Mesothelial cell of epicardium (in vitro differentiated cells): ENCODE measurements at regions not wholly inside any gene's neighbourhood (a gene's known extent, or its start where the extent isn't known, plus 50 kb on each side); places are given as distances from the start of the nearest gene placed in this dataset.

Experiments
- DNase-seq, 2 experiments: peaks; one replicate each; pipeline ENCODE4 v3.0.0; 2021; ENCODE audit warnings: low spot score in 2 of 2; ENCODE audit not compliant: unreplicated experiment in 2 of 2
- H3K27ac Mint-ChIP-seq: 2 replicates; pipeline ENCODE4 v1.8.0; 2021; ENCODE audit warnings: mixed read lengths
- H3K27me3 Mint-ChIP-seq: 2 replicates; pipeline ENCODE4 v1.8.0; 2021; ENCODE audit warnings: low read depth, mixed read lengths
- H3K36me3 Mint-ChIP-seq: 2 replicates; pipeline ENCODE4 v1.8.0; 2021; ENCODE audit warnings: mixed read lengths
- H3K4me1 Mint-ChIP-seq: 2 replicates; pipeline ENCODE4 v1.8.0; 2021; ENCODE audit warnings: mixed read lengths
- H3K4me3 Mint-ChIP-seq: 2 replicates; pipeline ENCODE4 v1.8.0; 2021; ENCODE audit warnings: mild to moderate bottlenecking, moderate library complexity, mixed read lengths
- H3K9me3 Mint-ChIP-seq: 2 replicates; pipeline ENCODE4 v1.8.0; 2021; ENCODE audit warnings: mixed read lengths
- TF ChIP-seq, protein P1 (sequence below): fragments of 200-600 bp; sonication (generic); IDR thresholded peaks from one replicate; pipeline ENCODE4 v1.5.0; 2021; ENCODE audit warnings: antibody characterized with exemption; ENCODE audit not compliant: unreplicated experiment

DNA sequence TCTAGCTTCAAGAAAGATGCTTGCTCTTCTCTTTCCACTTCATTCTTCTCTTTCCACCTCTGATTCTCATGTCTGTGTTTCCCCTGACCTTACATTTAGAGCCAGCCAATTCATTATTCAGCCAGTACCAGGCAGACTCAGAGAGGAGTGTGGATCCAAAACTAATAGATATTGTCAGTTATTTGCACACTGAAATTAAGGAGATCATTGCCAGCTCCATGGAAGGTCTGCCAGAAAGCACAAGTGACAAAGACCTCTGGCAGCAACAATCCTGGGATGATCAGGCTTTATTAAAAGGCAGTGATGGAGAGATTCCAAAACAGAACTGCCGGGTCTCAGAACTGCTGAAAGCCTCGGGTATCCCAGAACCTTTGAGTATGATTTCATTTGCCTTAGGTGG lies 749.4 kb downstream of the XPNPEP1 start:
- H3K27ac Mint-ChIP-seq, result no peak overlapping the region
- H3K27me3 Mint-ChIP-seq, result no peaks in the 10 kb centered on the region
- H3K36me3 Mint-ChIP-seq, result peaks cover 1% of the 10 kb centered on the region
- H3K4me1 Mint-ChIP-seq, result peaks cover 16% of the 10 kb centered on the region
- TF ChIP-seq, protein P1, sequence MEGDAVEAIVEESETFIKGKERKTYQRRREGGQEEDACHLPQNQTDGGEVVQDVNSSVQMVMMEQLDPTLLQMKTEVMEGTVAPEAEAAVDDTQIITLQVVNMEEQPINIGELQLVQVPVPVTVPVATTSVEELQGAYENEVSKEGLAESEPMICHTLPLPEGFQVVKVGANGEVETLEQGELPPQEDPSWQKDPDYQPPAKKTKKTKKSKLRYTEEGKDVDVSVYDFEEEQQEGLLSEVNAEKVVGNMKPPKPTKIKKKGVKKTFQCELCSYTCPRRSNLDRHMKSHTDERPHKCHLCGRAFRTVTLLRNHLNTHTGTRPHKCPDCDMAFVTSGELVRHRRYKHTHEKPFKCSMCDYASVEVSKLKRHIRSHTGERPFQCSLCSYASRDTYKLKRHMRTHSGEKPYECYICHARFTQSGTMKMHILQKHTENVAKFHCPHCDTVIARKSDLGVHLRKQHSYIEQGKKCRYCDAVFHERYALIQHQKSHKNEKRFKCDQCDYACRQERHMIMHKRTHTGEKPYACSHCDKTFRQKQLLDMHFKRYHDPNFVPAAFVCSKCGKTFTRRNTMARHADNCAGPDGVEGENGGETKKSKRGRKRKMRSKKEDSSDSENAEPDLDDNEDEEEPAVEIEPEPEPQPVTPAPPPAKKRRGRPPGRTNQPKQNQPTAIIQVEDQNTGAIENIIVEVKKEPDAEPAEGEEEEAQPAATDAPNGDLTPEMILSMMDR, result no peak
- no peak overlapping the region for H3K4me3 Mint-ChIP-seq
- DNase-seq, result no peak
- H3K9me3 Mint-ChIP-seq, result peaks cover 10% of the 10 kb centered on the region

DNA sequence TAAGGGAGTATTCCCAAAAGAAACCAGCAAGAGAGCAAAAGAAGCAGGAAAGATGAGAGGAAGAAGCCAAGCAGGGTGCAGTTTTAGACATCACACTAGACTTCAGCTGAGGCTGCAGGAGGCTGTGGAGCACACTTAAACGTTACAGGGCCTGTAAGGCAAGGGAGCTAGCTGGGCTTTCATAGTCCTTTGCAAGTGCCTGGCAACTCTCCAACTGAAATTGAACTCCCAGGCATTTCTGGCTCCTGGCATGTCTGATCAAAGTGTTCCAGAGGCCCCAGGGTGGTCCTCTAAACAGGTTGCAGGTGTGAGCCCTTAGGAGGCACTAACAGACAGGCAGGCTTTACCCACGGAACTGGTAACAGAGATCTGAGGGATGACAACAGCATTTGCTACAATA lies 750.2 kb downstream of the XPNPEP1 start:
- TF ChIP-seq, protein P1, result no peak
- Mint-ChIP-seq H3K27ac (no peak overlapping the region), H3K4me3 (no peak overlapping the region), H3K9me3 (peaks cover 10% of the 10 kb centered on the region), H3K36me3 (peaks cover 1% of the 10 kb centered on the region), H3K27me3 (no peaks in the 10 kb centered on the region), H3K4me1 (peaks cover 16% of the 10 kb centered on the region)
- no peak for DNase-seq

DNA sequence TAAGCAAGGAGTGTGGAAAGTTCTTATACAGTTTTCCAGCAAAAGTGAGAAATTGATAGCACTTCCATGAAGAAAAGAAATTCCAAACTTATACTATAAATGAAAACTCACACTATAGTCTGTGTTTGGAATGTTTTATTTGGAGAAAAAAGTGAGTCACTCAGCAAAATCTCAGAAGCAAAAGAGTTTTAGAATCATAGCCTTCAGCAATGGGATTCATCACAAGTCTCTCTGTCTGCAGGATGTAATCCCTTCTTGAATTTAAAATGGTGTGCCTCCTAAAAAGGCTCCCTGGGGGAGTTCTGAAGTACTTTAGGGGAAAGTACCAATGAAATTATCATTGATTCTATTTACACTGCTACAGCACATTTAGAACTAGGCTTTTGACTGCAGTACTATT lies 756.4 kb downstream of the XPNPEP1 start:
- TF ChIP-seq, protein P1, result no peak
- H3K36me3 Mint-ChIP-seq, result no peaks in the 10 kb centered on the region
- DNase-seq, result no peak
- H3K4me1 Mint-ChIP-seq, result peaks cover 1% of the 10 kb centered on the region
- no peaks in the 10 kb centered on the region for H3K27me3 Mint-ChIP-seq
- peaks cover 8% of the 10 kb centered on the region for H3K9me3 Mint-ChIP-seq
- no peak overlapping the region for H3K27ac Mint-ChIP-seq
- H3K4me3 Mint-ChIP-seq, result no peak overlapping the region

- Mint-ChIP-seq H3K4me3 (no peak overlapping the region), H3K4me1 (peaks cover 7% of the 10 kb centered on the region), H3K9me3 (peaks cover 12% of the 10 kb centered on the region), H3K27me3 (no peaks in the 10 kb centered on the region), H3K27ac (no peak overlapping the region), H3K36me3 (no peaks in the 10 kb centered on the region)
- DNase-seq, result no peak
- TF ChIP-seq, protein P1, result no peak
Observed at GRCh38 chr10:109159351-109159750, 764.0 kb downstream of the XPNPEP1 start.

DNA sequence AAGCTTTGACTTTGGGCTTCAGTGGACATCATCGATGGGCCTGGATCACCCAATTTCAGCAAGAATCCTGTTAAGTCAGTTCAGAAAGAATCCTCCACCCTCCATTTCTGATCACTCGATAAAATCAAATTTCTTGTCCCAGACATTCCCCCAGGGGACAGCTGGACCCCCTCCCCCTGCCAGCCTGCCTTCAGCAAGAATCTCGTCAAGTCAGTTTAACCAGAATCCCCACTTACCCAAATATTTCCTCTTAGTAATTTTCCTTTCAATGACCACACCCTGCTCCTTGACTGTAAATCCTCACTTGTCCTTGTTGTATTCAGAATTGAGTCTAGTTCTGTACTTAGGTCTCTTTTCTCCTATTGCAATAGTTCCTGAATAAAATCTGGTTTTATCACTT lies 766.9 kb downstream of the XPNPEP1 start:
- Mint-ChIP-seq H3K4me3 (no peak overlapping the region), H3K9me3 (peaks cover 25% of the 10 kb centered on the region), H3K4me1 (peaks cover 7% of the 10 kb centered on the region), H3K27ac (no peak overlapping the region), H3K36me3 (no peaks in the 10 kb centered on the region), H3K27me3 (no peaks in the 10 kb centered on the region)
- TF ChIP-seq, protein P1, result no peak
- DNase-seq, result no peak

- Mint-ChIP-seq H3K36me3 (no peaks in the 10 kb centered on the region), H3K4me3 (no peak overlapping the region), H3K27me3 (no peaks in the 10 kb centered on the region), H3K27ac (no peak overlapping the region), H3K4me1 (peaks cover 11% of the 10 kb centered on the region), H3K9me3 (peaks cover 30% of the 10 kb centered on the region)
- TF ChIP-seq, protein P1, result no peak
- no peak for DNase-seq
Observed at GRCh38 chr10:109149666-109150350, 773.5 kb downstream of the XPNPEP1 start.
